ENCODE measurements at regions not wholly inside any gene's neighbourhood (a gene's known extent, or its start where the extent isn't known, plus 50 kb on each side); places are given as distances from the start of the nearest gene placed in this dataset.

DNA sequence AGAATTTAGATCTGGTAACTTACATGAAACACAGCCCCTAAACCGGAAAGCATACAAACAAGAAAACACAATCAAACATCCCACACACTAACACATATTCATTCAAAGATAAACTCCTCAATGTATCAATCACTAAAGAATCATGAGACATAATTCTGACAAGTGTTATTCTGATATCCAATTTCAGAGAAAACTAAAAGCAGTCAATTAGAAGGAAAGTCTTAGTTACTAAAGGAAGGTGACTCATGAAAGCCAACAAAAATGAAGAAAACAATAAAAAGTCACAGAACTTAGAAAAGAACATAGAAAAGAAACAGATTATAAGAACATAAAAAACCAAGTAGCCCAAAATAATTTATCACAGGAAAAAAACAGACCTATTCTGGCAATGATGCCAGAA lies 57.2 kb downstream of the ZZZ3 start:
- no peak overlapping the region for H3K4me2 ChIP-seq (ENCODE audit: low read length)
- no peak overlapping the region for H3K14ac ChIP-seq (ENCODE audit: low read length)
- no peaks in the 10 kb centered on the region for H3K79me2 ChIP-seq (ENCODE audit: control insufficient read depth, insufficient read depth, low read length, poor library complexity)
- no peak overlapping the region for H2BK5ac ChIP-seq (ENCODE audit: low read depth, low read length, poor library complexity)
- H4K91ac ChIP-seq (ENCODE audit: low read depth, low read length) = no peak overlapping the region
- no peak overlapping the region for H4K8ac ChIP-seq (ENCODE audit: low read depth, low read length)
- no peak overlapping the region for H3K4ac ChIP-seq (ENCODE audit: low read depth, low read length)
- H3K4me1 ChIP-seq (ENCODE audit: control insufficient read depth in 1 of 2, insufficient read depth in 2 of 2, low read length in 2 of 2) = no peaks in the 10 kb centered on the region
- H3K27ac ChIP-seq (ENCODE audit: low read depth, low read length) = no peak overlapping the region
- no peak overlapping the region for H3K4me3 ChIP-seq (ENCODE audit: low read depth, low read length)
- H4K12ac ChIP-seq (ENCODE audit: low read depth, low read length) = no peak overlapping the region
- H2BK12ac ChIP-seq (ENCODE audit: low read length) = no peak overlapping the region
- H3K23ac ChIP-seq (ENCODE audit: low read length) = no peak overlapping the region
- no peak overlapping the region for H2AFZ ChIP-seq (ENCODE audit: insufficient read depth, low read length, poor library complexity)
- no peaks in the 10 kb centered on the region for H3K27me3 ChIP-seq (ENCODE audit: insufficient read depth, low read length)
- WGBS (ENCODE audit: extremely low coverage, insufficient coverage, insufficient read length) = no CpG with 5 or more reads among the region's 1 CpG
- H3K9me3 ChIP-seq (ENCODE audit: insufficient read depth, low read depth, low read length) = no peaks in the 10 kb centered on the region
- no peak overlapping the region for H2AK5ac ChIP-seq (ENCODE audit: low read length)
- no peaks in the 10 kb centered on the region for H3K79me1 ChIP-seq (ENCODE audit: low read length)
- peaks cover 8 to 12% of the 10 kb centered on the region in 2 experiments for H3K36me3 ChIP-seq (ENCODE audit: control insufficient read depth in 1 of 2, insufficient read depth in 2 of 2, low read length in 2 of 2)
- H2BK120ac ChIP-seq (ENCODE audit: insufficient read depth, low read length, poor library complexity) = no peak overlapping the region
- no peak overlapping the region for H3K9ac ChIP-seq (ENCODE audit: low read length)
- DNase-seq = no peak
- no peak overlapping the region for H3K18ac ChIP-seq (ENCODE audit: low read length)

DNA sequence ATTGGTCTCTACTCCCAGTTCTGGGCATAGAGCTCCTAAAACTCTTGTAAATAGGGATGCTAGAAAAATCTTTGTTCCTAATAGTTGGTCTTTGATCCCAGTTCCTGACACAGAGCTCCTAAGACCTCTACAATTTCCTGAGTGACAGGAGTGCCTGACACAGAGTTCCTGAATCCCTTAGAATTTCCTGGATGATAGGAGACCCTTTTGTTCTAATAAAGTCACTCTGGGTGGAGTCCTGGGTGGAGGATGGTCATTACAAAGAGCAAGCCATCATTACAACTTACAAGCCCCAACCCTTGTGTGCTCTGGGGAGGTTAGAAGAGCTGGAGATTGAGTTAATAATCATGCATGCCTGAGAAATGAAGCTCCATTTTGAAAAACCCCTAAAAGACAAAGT lies 58.4 kb downstream of the ZZZ3 start:
- Histone ChIP-seq H3K4me3 (ENCODE audit: low read depth, low read length) (no peak overlapping the region), H3K9ac (ENCODE audit: low read length) (no peak overlapping the region), H3K18ac (ENCODE audit: low read length) (no peak overlapping the region), H3K79me1 (ENCODE audit: low read length) (no peaks in the 10 kb centered on the region), H3K4me1 (ENCODE audit: control insufficient read depth in 1 of 2, insufficient read depth in 2 of 2, low read length in 2 of 2) (no peaks in the 10 kb centered on the region), H4K8ac (ENCODE audit: low read depth, low read length) (no peak overlapping the region), H2BK120ac (ENCODE audit: insufficient read depth, low read length, poor library complexity) (no peak overlapping the region), H3K27ac (ENCODE audit: low read depth, low read length) (no peak overlapping the region), H4K12ac (ENCODE audit: low read depth, low read length) (no peak overlapping the region), H3K4ac (ENCODE audit: low read depth, low read length) (no peak overlapping the region), H3K4me2 (ENCODE audit: low read length) (no peak overlapping the region), H3K36me3 (ENCODE audit: control insufficient read depth in 1 of 2, insufficient read depth in 2 of 2, low read length in 2 of 2) (peaks cover 6 to 7% of the 10 kb centered on the region in 2 experiments), H3K9me3 (ENCODE audit: insufficient read depth, low read depth, low read length) (no peaks in the 10 kb centered on the region), H2BK5ac (ENCODE audit: low read depth, low read length, poor library complexity) (no peak overlapping the region), H2AK5ac (ENCODE audit: low read length) (no peak overlapping the region), H2BK12ac (ENCODE audit: low read length) (no peak overlapping the region), H3K14ac (ENCODE audit: low read length) (no peak overlapping the region), H3K27me3 (ENCODE audit: insufficient read depth, low read length) (no peaks in the 10 kb centered on the region), H3K23ac (ENCODE audit: low read length) (no peak overlapping the region), H3K79me2 (ENCODE audit: control insufficient read depth, insufficient read depth, low read length, poor library complexity) (no peaks in the 10 kb centered on the region), H4K91ac (ENCODE audit: low read depth, low read length) (no peak overlapping the region), H2AFZ (ENCODE audit: insufficient read depth, low read length, poor library complexity) (no peak overlapping the region)
- DNase-seq = no peak

DNA sequence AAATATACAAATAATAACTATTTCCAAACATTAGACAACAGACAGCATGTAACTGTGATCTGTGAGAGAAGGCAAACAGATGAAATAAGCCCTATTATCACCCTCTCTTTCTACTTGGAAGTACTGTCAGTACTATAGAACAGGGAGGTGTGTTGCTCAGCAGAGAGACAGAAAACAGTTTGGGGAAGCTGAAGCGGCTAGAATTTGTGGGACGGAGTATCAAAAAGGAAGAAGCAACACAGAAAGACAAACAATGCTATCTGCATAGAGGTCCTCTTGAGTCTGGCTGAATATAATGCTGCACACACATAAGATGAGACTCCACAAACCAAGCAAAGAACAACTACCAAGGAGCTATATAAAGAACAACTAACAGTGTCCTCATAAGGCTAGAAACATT lies 59.4 kb downstream of the ZZZ3 start:
- DNase-seq = no peak
- H3K4me3 ChIP-seq (ENCODE audit: low read depth, low read length) = no peak overlapping the region
- H3K27me3 ChIP-seq (ENCODE audit: insufficient read depth, low read length) = no peaks in the 10 kb centered on the region
- H3K79me2 ChIP-seq (ENCODE audit: control insufficient read depth, insufficient read depth, low read length, poor library complexity) = no peaks in the 10 kb centered on the region
- H3K4me2 ChIP-seq (ENCODE audit: low read length) = no peak overlapping the region
- no peak overlapping the region for H4K91ac ChIP-seq (ENCODE audit: low read depth, low read length)
- no peak overlapping the region for H4K8ac ChIP-seq (ENCODE audit: low read depth, low read length)
- no peak overlapping the region for H3K27ac ChIP-seq (ENCODE audit: low read depth, low read length)
- H4K12ac ChIP-seq (ENCODE audit: low read depth, low read length) = no peak overlapping the region
- H3K79me1 ChIP-seq (ENCODE audit: low read length) = no peaks in the 10 kb centered on the region
- H3K4ac ChIP-seq (ENCODE audit: low read depth, low read length) = no peak overlapping the region
- peaks cover 6 to 7% of the 10 kb centered on the region in 2 experiments for H3K36me3 ChIP-seq (ENCODE audit: control insufficient read depth in 1 of 2, insufficient read depth in 2 of 2, low read length in 2 of 2)
- no peak overlapping the region for H2AK5ac ChIP-seq (ENCODE audit: low read length)
- no peak overlapping the region for H3K14ac ChIP-seq (ENCODE audit: low read length)
- H3K9ac ChIP-seq (ENCODE audit: low read length) = no peak overlapping the region
- H2BK12ac ChIP-seq (ENCODE audit: low read length) = no peak overlapping the region
- H2BK120ac ChIP-seq (ENCODE audit: insufficient read depth, low read length, poor library complexity) = no peak overlapping the region
- WGBS (ENCODE audit: extremely low coverage, insufficient coverage, insufficient read length) = no CpG with 5 or more reads among the region's 2 CpGs
- H2BK5ac ChIP-seq (ENCODE audit: low read depth, low read length, poor library complexity) = no peak overlapping the region
- no peak overlapping the region for H3K23ac ChIP-seq (ENCODE audit: low read length)
- H3K4me1 ChIP-seq (ENCODE audit: control insufficient read depth in 1 of 2, insufficient read depth in 2 of 2, low read length in 2 of 2) = no peaks in the 10 kb centered on the region
- no peak overlapping the region for H2AFZ ChIP-seq (ENCODE audit: insufficient read depth, low read length, poor library complexity)
- no peaks in the 10 kb centered on the region for H3K9me3 ChIP-seq (ENCODE audit: insufficient read depth, low read depth, low read length)
- H3K18ac ChIP-seq (ENCODE audit: low read length) = no peak overlapping the region

DNA sequence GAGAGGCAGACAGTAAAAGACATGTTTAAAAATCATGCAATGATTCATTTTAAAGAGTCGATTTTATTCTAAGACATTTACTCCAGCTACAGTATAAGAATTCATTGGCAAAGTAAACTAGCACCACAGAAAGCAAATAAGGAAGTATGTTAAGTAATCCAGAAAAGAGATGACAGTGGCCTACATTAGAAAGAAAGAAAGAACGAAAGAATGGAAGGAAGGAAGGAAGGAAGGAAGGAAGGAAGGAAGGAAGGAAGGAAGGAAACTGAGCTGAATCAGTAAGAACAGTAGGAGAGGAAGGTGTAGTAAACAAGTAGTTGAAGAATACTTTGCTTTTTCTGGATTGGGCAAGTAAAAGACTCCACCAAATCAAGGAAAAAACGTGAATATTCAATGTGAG lies 62.2 kb downstream of the ZZZ3 start:
- Histone ChIP-seq H3K9me3 (ENCODE audit: insufficient read depth, low read depth, low read length) (no peaks in the 10 kb centered on the region), H3K4me1 (ENCODE audit: control insufficient read depth in 1 of 2, insufficient read depth in 2 of 2, low read length in 2 of 2) (no peaks in the 10 kb centered on the region), H3K4me3 (ENCODE audit: low read depth, low read length) (no peak overlapping the region), H3K27me3 (ENCODE audit: insufficient read depth, low read length) (no peaks in the 10 kb centered on the region), H2AK5ac (ENCODE audit: low read length) (no peak overlapping the region), H4K8ac (ENCODE audit: low read depth, low read length) (no peak overlapping the region), H4K12ac (ENCODE audit: low read depth, low read length) (no peak overlapping the region), H2AFZ (ENCODE audit: insufficient read depth, low read length, poor library complexity) (no peak overlapping the region), H2BK5ac (ENCODE audit: low read depth, low read length, poor library complexity) (no peak overlapping the region), H3K4me2 (ENCODE audit: low read length) (no peak overlapping the region), H3K27ac (ENCODE audit: low read depth, low read length) (no peak overlapping the region), H2BK12ac (ENCODE audit: low read length) (no peak overlapping the region), H3K79me2 (ENCODE audit: control insufficient read depth, insufficient read depth, low read length, poor library complexity) (no peaks in the 10 kb centered on the region), H3K14ac (ENCODE audit: low read length) (no peak overlapping the region), H4K91ac (ENCODE audit: low read depth, low read length) (no peak overlapping the region), H2BK120ac (ENCODE audit: insufficient read depth, low read length, poor library complexity) (no peak overlapping the region), H3K9ac (ENCODE audit: low read length) (no peak overlapping the region), H3K79me1 (ENCODE audit: low read length) (no peaks in the 10 kb centered on the region), H3K23ac (ENCODE audit: low read length) (no peak overlapping the region), H3K18ac (ENCODE audit: low read length) (no peak overlapping the region), H3K4ac (ENCODE audit: low read depth, low read length) (no peak overlapping the region), H3K36me3 (ENCODE audit: control insufficient read depth in 1 of 2, insufficient read depth in 2 of 2, low read length in 2 of 2) (peaks cover 5 to 6% of the 10 kb centered on the region in 2 experiments)
- no peak for DNase-seq
- no CpG with 5 or more reads among the region's 3 CpGs for WGBS (ENCODE audit: extremely low coverage, insufficient coverage, insufficient read length)
